ENCODE measurements at regions not wholly inside any gene's neighbourhood (a gene's known extent, or its start where the extent isn't known, plus 50 kb on each side); places are given as distances from the start of the nearest gene placed in this dataset.

DNA sequence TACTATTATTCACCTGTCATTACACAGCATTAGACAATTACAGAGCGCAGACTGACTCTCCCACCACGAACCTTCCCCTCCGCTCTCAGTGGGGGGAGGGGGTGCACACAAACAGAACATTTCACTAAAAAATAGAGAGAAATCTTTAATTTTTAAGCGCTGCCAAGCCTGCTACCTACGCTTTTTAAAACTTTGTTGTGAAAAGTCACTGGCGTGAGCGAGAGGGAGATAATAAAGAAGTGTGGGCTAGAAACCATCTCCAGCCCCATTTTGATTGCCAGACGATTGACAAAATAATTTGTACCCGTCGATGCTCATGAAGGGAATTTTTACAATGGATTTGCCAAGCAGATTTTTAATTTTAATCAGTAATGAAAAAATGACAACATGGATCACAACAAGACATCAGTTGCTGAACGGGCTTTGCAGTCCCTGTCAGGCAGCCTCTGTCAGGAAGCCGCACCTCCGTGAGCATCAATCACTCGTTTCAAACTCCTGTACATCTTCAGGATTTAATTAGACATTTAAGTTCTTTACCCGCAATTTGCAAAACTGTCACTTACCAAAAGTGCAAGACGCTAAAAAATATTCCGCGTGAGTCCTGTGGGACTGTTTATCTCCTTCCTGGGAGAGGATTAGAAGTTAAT lies 209.1 kb downstream of the BCL11B start:
- TF ChIP-seq REST (IDR thresholded peaks at IDR 0.05; ENCODE audit: low read depth) (no peak), USF1 (IDR thresholded peaks at IDR 0.05) (no peak), EGR1 (IDR thresholded peaks at IDR 0.05) (no peak), TAF1 (IDR thresholded peaks at IDR 0.05; ENCODE audit: low read depth) (no peak), MAX (IDR thresholded peaks at IDR 0.05) (no peak), CREB1 (IDR thresholded peaks at IDR 0.05; ENCODE audit: low read depth) (no peak), RAD21 (IDR thresholded peaks at IDR 0.05; ENCODE audit: low read depth) (no peak), CEBPB (IDR thresholded peaks at IDR 0.05) (no peak), TCF12 (IDR thresholded peaks at IDR 0.05; ENCODE audit: low read depth) (no peak), ZBTB7A (IDR thresholded peaks at IDR 0.05; ENCODE audit: low read depth) (no peak), NFIC (IDR thresholded peaks at IDR 0.05) (no peak), EP300 (IDR thresholded peaks at IDR 0.05; ENCODE audit: borderline replicate concordance) (no peak), YY1 (IDR thresholded peaks at IDR 0.05; ENCODE audit: low read depth) (no peak), FOXM1 (IDR thresholded peaks at IDR 0.05; ENCODE audit: borderline replicate concordance, low read depth) (no peak), TEAD4 (IDR thresholded peaks at IDR 0.05) (no peak)

DNA sequence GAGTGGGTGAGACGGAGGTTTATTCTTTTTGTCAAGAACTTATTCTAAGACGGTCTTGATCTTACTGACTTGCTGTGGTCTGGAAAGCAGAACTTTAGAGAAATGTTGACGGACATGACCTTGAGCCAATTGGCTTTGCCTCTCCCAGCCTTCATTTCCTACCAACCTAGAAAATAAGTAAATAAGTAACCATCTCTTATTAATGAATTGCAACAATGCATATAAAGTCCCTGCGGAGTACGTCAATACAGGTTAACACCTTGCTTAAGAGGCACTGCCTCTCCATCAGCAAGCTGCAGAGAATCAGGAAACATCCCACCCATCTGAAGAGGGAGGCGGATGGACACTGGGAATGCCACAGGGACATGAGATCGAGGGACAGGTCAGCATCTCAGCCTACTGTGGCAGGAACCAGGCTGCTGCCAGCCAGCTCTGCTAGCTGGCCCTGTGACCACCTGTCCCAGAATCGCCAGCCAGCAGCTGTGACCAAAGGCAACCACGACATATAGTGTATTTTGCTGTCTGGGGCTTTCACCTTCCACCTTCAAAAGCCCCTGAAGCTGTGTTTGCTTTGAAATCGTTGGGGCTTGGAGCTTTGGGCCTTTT lies 208.3 kb downstream of the BCL11B start:
- TF ChIP-seq TAF1 (IDR thresholded peaks at IDR 0.05; ENCODE audit: low read depth): no peak
- no peak for TF ChIP-seq FOXM1 (IDR thresholded peaks at IDR 0.05; ENCODE audit: borderline replicate concordance, low read depth)
- TF ChIP-seq USF1 (IDR thresholded peaks at IDR 0.05): no peak
- TF ChIP-seq MAX (IDR thresholded peaks at IDR 0.05): no peak
- TF ChIP-seq NFIC (IDR thresholded peaks at IDR 0.05): no peak
- no peak for TF ChIP-seq CEBPB (IDR thresholded peaks at IDR 0.05)
- no peak for TF ChIP-seq EP300 (IDR thresholded peaks at IDR 0.05; ENCODE audit: borderline replicate concordance)
- TF ChIP-seq ZBTB7A (IDR thresholded peaks at IDR 0.05; ENCODE audit: low read depth): no peak
- TF ChIP-seq YY1 (IDR thresholded peaks at IDR 0.05; ENCODE audit: low read depth): no peak
- no peak for TF ChIP-seq TCF12 (IDR thresholded peaks at IDR 0.05; ENCODE audit: low read depth)
- no peak for TF ChIP-seq EGR1 (IDR thresholded peaks at IDR 0.05)

GRCh38 chr14:99064262-99064954 lies 207.6 kb downstream of the BCL11B start:
- no peak for TF ChIP-seq EGR1 (IDR thresholded peaks at IDR 0.05)
- TF ChIP-seq CEBPB (IDR thresholded peaks at IDR 0.05): no peak

- no peak for TF ChIP-seq CREB1 (IDR thresholded peaks at IDR 0.05; ENCODE audit: low read depth)
Measured at GRCh38 chr14:99065551-99065950, 206.4 kb downstream of the BCL11B start.

GRCh38 chr14:99066378-99066777 lies 205.6 kb downstream of the BCL11B start:
- TF ChIP-seq TCF12 (IDR thresholded peaks at IDR 0.05; ENCODE audit: low read depth) (no peak), CREB1 (IDR thresholded peaks at IDR 0.05; ENCODE audit: low read depth) (no peak), EP300 (IDR thresholded peaks at IDR 0.05; ENCODE audit: borderline replicate concordance) (no peak), RAD21 (IDR thresholded peaks at IDR 0.05; ENCODE audit: low read depth) (no peak)

DNA sequence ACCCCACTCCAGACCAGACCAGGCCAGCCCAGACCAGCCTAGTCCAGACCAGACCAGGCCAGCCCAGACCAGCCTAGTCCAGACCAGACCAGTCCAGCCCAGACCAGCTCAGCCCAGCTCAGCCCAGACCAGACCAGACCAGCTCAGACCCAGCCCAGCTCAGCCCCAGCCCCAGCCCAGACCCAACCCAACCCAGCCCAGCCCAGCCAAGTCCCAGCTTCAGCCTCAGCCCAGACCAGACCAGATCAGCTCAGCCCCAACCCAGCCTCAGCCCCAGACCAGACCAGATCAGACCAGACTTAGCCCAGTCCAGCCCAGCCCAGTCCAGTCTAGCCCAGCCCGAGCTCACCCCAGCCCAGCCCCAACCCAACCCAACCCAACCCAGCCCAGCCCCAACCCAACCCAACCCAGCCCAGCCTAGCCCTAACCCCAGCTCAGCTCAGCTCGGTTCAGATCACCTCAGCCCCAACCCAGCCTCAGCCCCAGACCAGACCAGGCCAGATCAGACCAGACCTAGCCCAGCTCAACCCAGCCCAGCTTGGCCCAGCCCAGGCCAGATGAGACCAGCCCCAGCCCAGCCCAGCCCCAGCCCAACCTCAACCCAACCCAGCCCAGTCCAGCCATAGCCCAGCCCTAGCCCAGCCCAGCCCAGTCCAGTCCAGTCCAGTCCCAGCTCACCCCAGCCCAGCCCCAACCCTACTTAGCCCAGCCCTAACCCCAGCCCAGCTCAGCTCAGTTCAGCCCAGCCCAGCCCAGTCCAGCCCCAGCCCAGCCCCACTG lies 204.7 kb downstream of the BCL11B start:
- TF ChIP-seq TCF12 (IDR thresholded peaks at IDR 0.05; ENCODE audit: low read depth) (no peak), MAX (IDR thresholded peaks at IDR 0.05) (no peak), USF1 (IDR thresholded peaks at IDR 0.05) (no peak), YY1 (IDR thresholded peaks at IDR 0.05; ENCODE audit: low read depth) (no peak)

- TF ChIP-seq MAX (IDR thresholded peaks at IDR 0.05) (no peak), NFIC (IDR thresholded peaks at IDR 0.05) (no peak), TCF12 (IDR thresholded peaks at IDR 0.05; ENCODE audit: low read depth) (no peak), TAF1 (IDR thresholded peaks at IDR 0.05; ENCODE audit: low read depth) (no peak), CREB1 (IDR thresholded peaks at IDR 0.05; ENCODE audit: low read depth) (no peak), YY1 (IDR thresholded peaks at IDR 0.05; ENCODE audit: low read depth) (no peak), EGR1 (IDR thresholded peaks at IDR 0.05) (no peak), ZBTB7A (IDR thresholded peaks at IDR 0.05; ENCODE audit: low read depth) (no peak), USF1 (IDR thresholded peaks at IDR 0.05) (no peak), EP300 (IDR thresholded peaks at IDR 0.05; ENCODE audit: borderline replicate concordance) (no peak), RAD21 (IDR thresholded peaks at IDR 0.05; ENCODE audit: low read depth) (no peak)
Measured at GRCh38 chr14:99067927-99068326, 204.1 kb downstream of the BCL11B start.
